ENCODE measurements at regions not wholly inside any gene's neighbourhood (a gene's known extent, or its start where the extent isn't known, plus 50 kb on each side); places are given as distances from the start of the nearest gene placed in this dataset.

GRCh38 chr2:6700335-6700734, 165.4 kb downstream of the CMPK2 start:
- TF ChIP-seq CREB5 (CRISPR knock-in tag; IDR thresholded peaks at IDR 0.05; ENCODE audit: low read depth) (no peak), ISL1 (CRISPR knock-in tag; IDR thresholded peaks at IDR 0.05) (no peak), PATZ1 (CRISPR knock-in tag; IDR thresholded peaks at IDR 0.05; ENCODE audit: borderline replicate concordance) (no peak), ZNF70 (CRISPR knock-in tag; IDR thresholded peaks at IDR 0.05) (no peak), TSHZ2 (CRISPR knock-in tag; IDR thresholded peaks at IDR 0.05) (no peak), SNAI2 (CRISPR knock-in tag; IDR thresholded peaks at IDR 0.05) (no peak), GLIS3 (CRISPR knock-in tag; IDR thresholded peaks at IDR 0.05) (no peak), ARNTL (CRISPR knock-in tag; IDR thresholded peaks at IDR 0.05; ENCODE audit: borderline replicate concordance, low read depth) (no peak), OSR1 (CRISPR knock-in tag; IDR thresholded peaks at IDR 0.05) (no peak), ZFP30 (CRISPR knock-in tag; IDR thresholded peaks at IDR 0.05) (no peak)

Measured in SK-N-SH treated with all-trans-retinoic acid at 6 μM for 48 hours (cell line).